GM12878 (cell line): ENCODE measurements at regions not wholly inside any gene's neighbourhood (a gene's known extent, or its start where the extent isn't known, plus 50 kb on each side); places are given as distances from the start of the nearest gene placed in this dataset.

Source experiments
- ATAC-seq: fragments of 200-7000 bp; cut with Tn5 transposase; 3 replicates; pipeline ENCODE4 v1.9.1; 2020; ENCODE audit warnings: mild to moderate bottlenecking, moderate library complexity
- BruUV-seq: library from RNA; stranded (reverse); fragments of 400-500 nt; replicated peaks from 2 replicates; lab custom pipeline; 2021; lab: Mats Ljungman, UMichigan
- CTCF ChIA-PET: fragments of 300-600 bp; sonication (Branson Sonifier 250); formaldehyde crosslinking; extraction: SDS; loops from one replicate; lab custom pipeline; 2021; ENCODE audit warnings: inconsistent platforms; lab: Yijun Ruan, JAX
- POLR2A ChIA-PET: fragments of 350-600 bp; formaldehyde crosslinking; extraction: SDS; loops from one replicate; lab custom pipeline; 2021; ENCODE audit warnings: inconsistent platforms; lab: Charles Lee
- RAD21 ChIA-PET: fragments of 300-600 bp; sonication (Branson Sonifier 250); formaldehyde crosslinking; loops from one replicate; lab custom pipeline; 2023; ENCODE audit warnings: antibody characterized with exemption; ENCODE audit not compliant: unreplicated experiment; lab: Charles Lee
- SMC1A ChIA-PET: fragments of 300-600 bp; sonication (Branson Sonifier 250); formaldehyde crosslinking; loops from one replicate; lab custom pipeline; 2023; ENCODE audit not compliant: unreplicated experiment, uncharacterized antibody; lab: Charles Lee
- DNase-seq: peaks from one replicate; pipeline ENCODE4 v3.0.0-alpha.2; 2011; ENCODE audit warnings: low read depth, low spot score
- FAIRE-seq: peaks from 3 replicates; lab custom pipeline; 2011; peaks lifted over from hg19 to GRCh38; lab: Jason Lieb, UNC
- H2AFZ ChIP-seq: 2 replicates; pipeline ENCODE4 v1.6.0; 2011; ENCODE audit warnings: low read depth, low read length, control low read depth; ENCODE audit not compliant: control insufficient read depth
- H3K27ac ChIP-seq: 2 replicates; pipeline ENCODE4 v1.5.1; 2011; ENCODE audit warnings: control low read depth; ENCODE audit not compliant: control insufficient read depth, insufficient read depth
- H3K27me3 ChIP-seq, 2 experiments: replicated peaks in 1 of 2; 2 replicates each; pipeline versions ENCODE4 v1.6.0 to v1.6.1; 2011; ENCODE audit warnings: low read length in 1 of 2; ENCODE audit not compliant: control insufficient read depth in 2 of 2, insufficient read depth in 2 of 2
- H3K36me3 ChIP-seq, 2 experiments: 2 replicates each; pipeline ENCODE4 v1.5.1; 2011; ENCODE audit warnings: low read length in 1 of 2; ENCODE audit not compliant: control insufficient read depth in 2 of 2, insufficient read depth in 2 of 2
- H3K4me1 ChIP-seq: 2 replicates; pipeline ENCODE4 v1.6.1; 2011; ENCODE audit warnings: mild to moderate bottlenecking, low read length, moderate library complexity, mixed read lengths; ENCODE audit not compliant: control insufficient read depth, insufficient read depth
- H3K4me2 ChIP-seq: 2 replicates; pipeline ENCODE4 v1.6.0; 2011; ENCODE audit warnings: control low read depth; ENCODE audit not compliant: control insufficient read depth, insufficient read depth
- H3K4me3 ChIP-seq: fragments of 200-600 bp; sonication (generic); 2 replicates; pipeline ENCODE4 v1.5.1; 2016
- H3K79me2 ChIP-seq: 2 replicates; pipeline ENCODE4 v1.6.0; 2011; ENCODE audit warnings: low read length; ENCODE audit not compliant: control insufficient read depth, insufficient read depth
- H3K9ac ChIP-seq: 2 replicates; pipeline ENCODE4 v1.8.0; 2011; ENCODE audit warnings: low read length, control low read depth, mixed read lengths; ENCODE audit not compliant: control insufficient read depth, insufficient read depth
- H3K9me3 ChIP-seq: replicated peaks from 3 replicates; pipeline ENCODE4 v1.5.1; 2011; ENCODE audit warnings: mild to moderate bottlenecking, low read length; ENCODE audit not compliant: control insufficient read depth, insufficient read depth
- H4K20me1 ChIP-seq: 2 replicates; pipeline ENCODE4 v1.6.0; 2011; ENCODE audit not compliant: control insufficient read depth, insufficient read depth
- ATF2 ChIP-seq: IDR thresholded peaks from 2 replicates; pipeline ENCODE4 v1.6.1; 2012; ENCODE audit warnings: low read length, inconsistent platforms
- CREM ChIP-seq: IDR thresholded peaks from 2 replicates; pipeline ENCODE4 v1.6.1; 2014; ENCODE audit warnings: antibody characterized with exemption, low read depth
- CTCF ChIP-seq, 3 experiments: IDR thresholded peaks in 2 of 3; conservative IDR thresholded peaks in 1 of 3; 2 replicates each; pipeline ENCODE4 v1.5.1; 2011; ENCODE audit warnings: low read depth in 3 of 3, low read length in 3 of 3, mild to moderate bottlenecking in 3 of 3, control low read depth in 2 of 3, moderate library complexity in 2 of 3, inconsistent platforms in 1 of 3, mixed read lengths in 1 of 3; ENCODE audit not compliant: control insufficient read depth in 2 of 3, insufficient read depth in 1 of 3; ENCODE audit errors: extremely low read depth in 1 of 3
- EGR1 ChIP-seq, 2 experiments: IDR thresholded peaks; 1 replicate in 1 of 2; 2 replicates in 1 of 2; pipeline ENCODE4 v1.6.1; 2011 to 2012; ENCODE audit warnings: low read depth in 2 of 2, low read length in 2 of 2, borderline replicate concordance in 1 of 2, mild to moderate bottlenecking in 1 of 2, moderate library complexity in 1 of 2
- GABPA ChIP-seq: IDR thresholded peaks from 2 replicates; pipeline ENCODE4 v1.6.1; 2014; ENCODE audit warnings: antibody characterized with exemption, low read depth, mild to moderate bottlenecking, inconsistent platforms
- NFYA ChIP-seq: IDR thresholded peaks from 2 replicates; pipeline ENCODE4 v1.6.1; 2011; ENCODE audit warnings: low read depth, mild to moderate bottlenecking, low read length, improper control_type of control experiment, borderline replicate concordance
- PBX3 ChIP-seq: IDR thresholded peaks from 2 replicates; pipeline ENCODE4 v1.6.1; 2011; ENCODE audit warnings: mild to moderate bottlenecking, low read depth, low read length, moderate library complexity; ENCODE audit not compliant: insufficient replicate concordance
- RCOR1 ChIP-seq: conservative IDR thresholded peaks from 2 replicates; pipeline ENCODE4 v1.6.1; 2012; ENCODE audit warnings: low read depth, low read length, improper control_type of control experiment
- SIX5 ChIP-seq: IDR thresholded peaks from 2 replicates; pipeline ENCODE4 v1.6.1; 2011; ENCODE audit warnings: mild to moderate bottlenecking, low read depth, low read length, moderate library complexity; ENCODE audit not compliant: severe bottlenecking
- SUZ12 ChIP-seq: fragments of 200-600 bp; sonication (generic); IDR thresholded peaks from one replicate; pipeline ENCODE4 v1.6.1; 2018; ENCODE audit warnings: antibody characterized with exemption, mild to moderate bottlenecking; ENCODE audit not compliant: unreplicated experiment
- ZNF217 ChIP-seq: fragments of 450-650 bp; IDR thresholded peaks from 2 replicates; pipeline ENCODE4 v1.6.1; 2017; ENCODE audit warnings: antibody characterized with exemption, mild to moderate bottlenecking
- ZNF274 ChIP-seq: IDR thresholded peaks from one replicate; pipeline ENCODE4 v1.8.0; 2011; ENCODE audit not compliant: insufficient read length, insufficient read depth
- ZNF622 ChIP-seq: fragments of 450-650 bp; IDR thresholded peaks from 2 replicates; pipeline ENCODE4 v1.6.1; 2017; ENCODE audit warnings: mild to moderate bottlenecking, inconsistent platforms
- WGBS: methylation state at CpG from one replicate; pipeline ENCODE4 v1.1.6; 2016; ENCODE audit warnings: low lambda C conversion rate; ENCODE audit not compliant: insufficient replicate concordance, insufficient coverage; ENCODE audit errors: missing lambda C conversion rate; 5-methylcytosine and 5-hydroxymethylcytosine counted together
- in situ Hi-C: fragments of 300-500 bp; cut with MboI; formaldehyde crosslinking; loops from 9 replicates; pipeline ENCODE4 v1.14.3; 2018; ENCODE audit warnings: mixed read lengths
- intact Hi-C: fragments of 100-400 bp; cut with micrococcal nuclease; formaldehyde crosslinking; loops from one replicate; pipeline ENCODE4 v1.14.2; 2022; ENCODE audit not compliant: unreplicated experiment

- Histone ChIP-seq H3K9ac (no peak overlapping the region), H3K4me2 (no peak overlapping the region), H3K36me3 (no peaks in the 10 kb centered on the region), H3K4me3 (no peak overlapping the region), H3K4me1 (no peaks in the 10 kb centered on the region), H3K27ac (no peak overlapping the region), H3K9me3 (no peaks in the 10 kb centered on the region), H3K79me2 (no peaks in the 10 kb centered on the region), H2AFZ (no peak overlapping the region), H4K20me1 (no peaks in the 10 kb centered on the region), H3K27me3 (no peaks in the 10 kb centered on the region; a peak in 1 of 4 replicates)
- ATAC-seq: no peak
- 45% methylated on average over 7 of the region's 7 CpGs for WGBS
- SMC1A ChIA-PET: no interaction called here
- RAD21 ChIA-PET: no interaction called here
- POLR2A ChIA-PET: interaction anchor here (0.6 kb wide), 1 partner anchor 42 kb away, joined by 3 read pairs; no protein-coding TSS in a partner anchor
- TF ChIP-seq EGR1 (IDR thresholded peaks at IDR 0.05; ENCODE audit: borderline replicate concordance in 1 of 2, low read depth in 2 of 2, low read length in 2 of 2): no peak
- no peak for TF ChIP-seq ZNF622
- no peak for TF ChIP-seq NFYA
- TF ChIP-seq CTCF (IDR thresholded peaks at IDR 0.05 in 2 of 3, conservative IDR thresholded peaks at IDR 0.05 in 1 of 3; ENCODE audit: control insufficient read depth in 2 of 3, extremely low read depth in 1 of 3, insufficient read depth in 1 of 3, low read depth in 3 of 3, low read length in 3 of 3): no peak
- no peak for TF ChIP-seq ZNF217
- TF ChIP-seq SUZ12: no peak
- no peak for TF ChIP-seq ATF2
- TF ChIP-seq ZNF274: no peak
- TF ChIP-seq CREM: no peak
- TF ChIP-seq GABPA: no peak
- no peak for TF ChIP-seq RCOR1
- TF ChIP-seq PBX3: no peak
- no peak for TF ChIP-seq SIX5
- in situ Hi-C loops (no loop called here), intact Hi-C loops (no loop called here)
- FAIRE-seq: no peak
- no TSS peak for BruUV-seq
- DNase-seq: no peak
- CTCF ChIA-PET: interaction anchor here (1.2 kb wide), 1 partner anchor 18 kb away, joined by 3 read pairs; no protein-coding TSS in a partner anchor
These were observed 194.2 kb upstream of the SGK1 start for GRCh38 chr6:134511984-134512683.
